Stromal cell of bone marrow (primary cell): ENCODE measurements at regions not wholly inside any gene's neighbourhood (a gene's known extent, or its start where the extent isn't known, plus 50 kb on each side); places are given as distances from the start of the nearest gene placed in this dataset.

Experiments used
- DNase-seq: peaks from one replicate; pipeline ENCODE4 v3.0.0-alpha.2; 2012; ENCODE audit warnings: low read depth

GRCh38 chr9:90948156-90948555 is 146.5 kb downstream of the SYK start:
- no peak for DNase-seq

- DNase-seq = no peak
These were observed 149.0 kb downstream of the SYK start for GRCh38 chr9:90950600-90950999.

GRCh38 chr9:90953200-90953599 is 151.6 kb downstream of the SYK start:
- DNase-seq = no peak

- DNase-seq = no peak
These were observed 152.2 kb downstream of the SYK start for GRCh38 chr9:90953805-90954204.

- DNase-seq = no peak
These were observed 154.6 kb downstream of the SYK start for GRCh38 chr9:90956026-90956810.

GRCh38 chr9:90958328-90958727 is 156.7 kb downstream of the SYK start:
- DNase-seq = no peak

- DNase-seq = peak; percentile 40
These were observed 159.3 kb downstream of the SYK start for GRCh38 chr9:90960941-90961340.

GRCh38 chr9:90961375-90961774 is 159.8 kb downstream of the SYK start:
- DNase-seq = peak; percentile 75

GRCh38 chr9:90964101-90965020 is 162.7 kb downstream of the SYK start:
- no peak for DNase-seq

- no peak for DNase-seq
These were observed 163.8 kb downstream of the SYK start for GRCh38 chr9:90965226-90966030.

GRCh38 chr9:90966031-90966290 is 164.3 kb downstream of the SYK start:
- no peak for DNase-seq

- DNase-seq = no peak
These were observed 165.0 kb downstream of the SYK start for GRCh38 chr9:90966480-90967144.

GRCh38 chr9:90967145-90967538 is 165.5 kb downstream of the SYK start:
- no peak for DNase-seq

GRCh38 chr9:90969021-90969675 is 167.5 kb downstream of the SYK start:
- no peak for DNase-seq

- DNase-seq = no peak
These were observed 169.0 kb downstream of the SYK start for GRCh38 chr9:90970608-90971007.

GRCh38 chr9:90972057-90972456 is 170.4 kb downstream of the SYK start:
- no peak for DNase-seq

- DNase-seq = peak; percentile 35
These were observed 172.4 kb downstream of the SYK start for GRCh38 chr9:90974016-90974415.

- DNase-seq = no peak
These were observed 173.1 kb downstream of the SYK start for GRCh38 chr9:90974643-90975245.

- no peak for DNase-seq
These were observed 174.3 kb downstream of the SYK start for GRCh38 chr9:90975781-90976538.

GRCh38 chr9:90979138-90979551 is 177.5 kb downstream of the SYK start:
- DNase-seq = no peak
